Endothelial cell of umbilical vein (primary cell): ENCODE measurements at regions not wholly inside any gene's neighbourhood (a gene's known extent, or its start where the extent isn't known, plus 50 kb on each side); places are given as distances from the start of the nearest gene placed in this dataset.

Experiments used
- BruUV-seq: library from RNA; stranded (reverse); fragments of 400-500 nt; replicated peaks from 2 replicates; lab custom pipeline; 2021; lab: Mats Ljungman, UMichigan
- CTCF ChIA-PET: fragments of 300-600, 350-600 bp; sonication (Branson Sonifier 250); formaldehyde crosslinking; loops from one replicate; lab custom pipeline; 2021; ENCODE audit warnings: antibody characterized with exemption, inconsistent platforms; lab: Charles Lee
- POLR2A ChIA-PET: fragments of 300-600, 350-600 bp; sonication (Branson Sonifier 250); formaldehyde crosslinking; loops from one replicate; lab custom pipeline; 2021; ENCODE audit warnings: antibody characterized with exemption, inconsistent platforms; lab: Charles Lee
- DNase-seq: peaks from one replicate; pipeline ENCODE4 v3.0.0-alpha.2; 2011; ENCODE audit warnings: low read depth, low spot score
- FAIRE-seq: peaks from 2 replicates; lab custom pipeline; 2011; peaks lifted over from hg19 to GRCh38; lab: Jason Lieb, UNC
- H2AFZ ChIP-seq: 2 replicates; pipeline ENCODE4 v1.6.0; 2012; ENCODE audit warnings: low read depth, low read length, control low read depth, inconsistent platforms
- H3K27ac ChIP-seq: 2 replicates; pipeline ENCODE4 v1.5.1; 2011; ENCODE audit warnings: low read depth, mild to moderate bottlenecking, control low read depth, low read length, moderate library complexity; ENCODE audit not compliant: insufficient read depth
- H3K27me3 ChIP-seq, 2 experiments: 2 replicates each; pipeline versions ENCODE4 v1.6.0 to v1.6.1; 2011; ENCODE audit warnings: low read length in 2 of 2, mixed read lengths in 1 of 2; ENCODE audit not compliant: control insufficient read depth in 2 of 2, insufficient read depth in 2 of 2
- H3K36me3 ChIP-seq, 2 experiments: 2 replicates in 1 of 2; 3 replicates in 1 of 2; pipeline ENCODE4 v1.5.1; 2011; ENCODE audit warnings: low read length in 2 of 2, mild to moderate bottlenecking in 1 of 2, moderate library complexity in 1 of 2; ENCODE audit not compliant: control insufficient read depth in 2 of 2, insufficient read depth in 2 of 2; ENCODE audit errors: extremely low read depth in 1 of 2
- H3K4me1 ChIP-seq: 3 replicates; pipeline ENCODE4 v1.5.1; 2011; ENCODE audit warnings: mild to moderate bottlenecking, low read length; ENCODE audit not compliant: control insufficient read depth, insufficient read depth; ENCODE audit errors: extremely low read depth
- H3K4me2 ChIP-seq: 2 replicates; pipeline ENCODE4 v1.6.1; 2011; ENCODE audit warnings: low read length, control low read depth, mixed read lengths; ENCODE audit not compliant: insufficient read depth
- H3K4me3 ChIP-seq, 3 experiments: fragments of 200-600 bp in 1 of 3; sonication (generic), shearing (Covaris generic) in 1 of 3; replicated peaks in 1 of 3; 2 replicates each; pipeline ENCODE4 v1.5.1; 2011 to 2016; ENCODE audit warnings: control low read depth in 3 of 3, low read length in 3 of 3, mild to moderate bottlenecking in 2 of 3, inconsistent platforms in 1 of 3, low read depth in 1 of 3, moderate library complexity in 1 of 3; ENCODE audit not compliant: insufficient read depth in 1 of 3
- H3K79me2 ChIP-seq: 2 replicates; pipeline ENCODE4 v1.6.0; 2012; ENCODE audit warnings: low read length, inconsistent platforms; ENCODE audit not compliant: control insufficient read depth, insufficient read depth
- H3K9ac ChIP-seq: replicated peaks from 2 replicates; pipeline ENCODE3; 2011; ENCODE audit warnings: low read length, control low read depth; ENCODE audit not compliant: insufficient read depth; ENCODE audit errors: extremely low read depth
- H3K9me1 ChIP-seq: replicated peaks from 3 replicates; pipeline ENCODE4 v1.6.0; 2011; ENCODE audit warnings: mild to moderate bottlenecking, low read length; ENCODE audit not compliant: control insufficient read depth, insufficient read depth; ENCODE audit errors: extremely low read depth
- H3K9me3 ChIP-seq: replicated peaks from 2 replicates; pipeline ENCODE4 v1.5.1; 2012; ENCODE audit warnings: low read length, inconsistent platforms; ENCODE audit not compliant: control insufficient read depth, insufficient read depth
- H4K20me1 ChIP-seq: replicated peaks from 2 replicates; pipeline ENCODE3; 2011; ENCODE audit warnings: mild to moderate bottlenecking, low read length; ENCODE audit not compliant: control insufficient read depth, insufficient read depth; ENCODE audit errors: extremely low read depth
- CTCF ChIP-seq, 2 donors: IDR thresholded peaks; 1 replicate in 1 of 2; 2 replicates in 1 of 2; pipeline ENCODE4 v1.5.1; 2011; ENCODE audit warnings: low read length in 2 of 2, mild to moderate bottlenecking in 2 of 2, moderate library complexity in 2 of 2, control low read depth in 1 of 2, inconsistent platforms in 1 of 2, low read depth in 1 of 2; ENCODE audit not compliant: insufficient read depth in 1 of 2; ENCODE audit errors: extremely low read depth in 1 of 2
- EZH2 ChIP-seq: IDR thresholded peaks from 2 replicates; pipeline ENCODE4 v1.6.1; 2012; ENCODE audit warnings: borderline replicate concordance, low read depth, mild to moderate bottlenecking, moderate library complexity, low read length, inconsistent platforms; ENCODE audit not compliant: severe bottlenecking
- FOS ChIP-seq: IDR thresholded peaks from 2 replicates; pipeline ENCODE4 v1.6.1; 2011; ENCODE audit warnings: mild to moderate bottlenecking, low read length, moderate library complexity, borderline replicate concordance; ENCODE audit not compliant: insufficient read depth
- MAX ChIP-seq: IDR thresholded peaks from 2 replicates; pipeline ENCODE4 v1.6.1; 2011; ENCODE audit not compliant: insufficient read depth, insufficient read length
- MYC ChIP-seq: IDR thresholded peaks from one replicate; pipeline ENCODE4 v1.6.1; 2011; ENCODE audit warnings: mild to moderate bottlenecking, low read depth, low read length
- POLR2A ChIP-seq: IDR thresholded peaks from 2 replicates; pipeline ENCODE4 v1.6.1; 2012; ENCODE audit warnings: low read depth, mild to moderate bottlenecking, control low read depth, low read length
- POLR2AphosphoS5 ChIP-seq: IDR thresholded peaks from 2 replicates; pipeline ENCODE4 v1.6.1; 2012; ENCODE audit warnings: low read depth, mild to moderate bottlenecking, control low read depth, low read length, moderate library complexity; ENCODE audit not compliant: insufficient read depth
- dilution Hi-C: fragments of 300-500 bp; cut with MboI; formaldehyde crosslinking; loops from one replicate; pipeline ENCODE4 v1.15.0; 2019; ENCODE audit warnings: low sequenced_read_pairs; ENCODE audit not compliant: extremely low pct_ligation_motif_present
- intact Hi-C: fragments of 100-400 bp; cut with micrococcal nuclease; formaldehyde crosslinking; loops from one replicate; pipeline ENCODE4 v1.10.0; 2022

GRCh38 chr10:59508956-59509355 lies 146.6 kb upstream of the FAM13C start:
- Histone ChIP-seq H3K9me1 (no peaks in the 10 kb centered on the region), H3K9me3 (no peaks in the 10 kb centered on the region), H3K79me2 (no peaks in the 10 kb centered on the region), H4K20me1 (no peaks in the 10 kb centered on the region), H2AFZ (no peak overlapping the region), H3K27me3 (no peaks in the 10 kb centered on the region), H3K9ac (no peak overlapping the region), H3K36me3 (no peaks in the 10 kb centered on the region), H3K4me3 (no peak overlapping the region), H3K4me1 (no peaks in the 10 kb centered on the region), H3K4me2 (no peak overlapping the region), H3K27ac (no peak overlapping the region)
- TF ChIP-seq MAX, result no peak
- TF ChIP-seq MYC, result no peak
- no peak for TF ChIP-seq CTCF (IDR thresholded peaks at IDR 0.05; ENCODE audit: extremely low read depth in 1 of 2, insufficient read depth in 1 of 2, low read depth in 1 of 2, low read length in 2 of 2)
- no peak for TF ChIP-seq EZH2
- no peak for TF ChIP-seq FOS
- ChIA-PET POLR2A (no interaction called here), CTCF (no interaction called here)
- FAIRE-seq (no peak), DNase-seq (no peak)
- intact Hi-C loops, result no loop called here
- no TSS peak for BruUV-seq
- dilution Hi-C loops, result no loop called here

GRCh38 chr10:59508296-59508695 lies 145.9 kb upstream of the FAM13C start:
- H3K4me3 ChIP-seq, result no peak overlapping the region
- TF ChIP-seq FOS (no peak), POLR2AphosphoS5 (no peak), MAX (no peak), POLR2A (no peak)
- no peak overlapping the region for H3K4me2 ChIP-seq
- H3K9ac ChIP-seq, result no peak overlapping the region
- BruUV-seq, result no TSS peak
- no peaks in the 10 kb centered on the region for H3K79me2 ChIP-seq
- intact Hi-C loops, result no loop called here
- no peak overlapping the region for H3K27ac ChIP-seq
- H4K20me1 ChIP-seq, result no peaks in the 10 kb centered on the region
- dilution Hi-C loops, result no loop called here
- H3K4me1 ChIP-seq, result no peaks in the 10 kb centered on the region
- no peak for FAIRE-seq
- no peak overlapping the region for H2AFZ ChIP-seq
- ChIA-PET POLR2A (no interaction called here), CTCF (no interaction called here)
- no peaks in the 10 kb centered on the region for H3K36me3 ChIP-seq
- DNase-seq, result no peak
- H3K9me3 ChIP-seq, result no peaks in the 10 kb centered on the region
- no peaks in the 10 kb centered on the region for H3K9me1 ChIP-seq
- no peaks in the 10 kb centered on the region for H3K27me3 ChIP-seq
